ENCODE measurements at regions not wholly inside any gene's neighbourhood (a gene's known extent, or its start where the extent isn't known, plus 50 kb on each side); places are given as distances from the start of the nearest gene placed in this dataset.

DNA sequence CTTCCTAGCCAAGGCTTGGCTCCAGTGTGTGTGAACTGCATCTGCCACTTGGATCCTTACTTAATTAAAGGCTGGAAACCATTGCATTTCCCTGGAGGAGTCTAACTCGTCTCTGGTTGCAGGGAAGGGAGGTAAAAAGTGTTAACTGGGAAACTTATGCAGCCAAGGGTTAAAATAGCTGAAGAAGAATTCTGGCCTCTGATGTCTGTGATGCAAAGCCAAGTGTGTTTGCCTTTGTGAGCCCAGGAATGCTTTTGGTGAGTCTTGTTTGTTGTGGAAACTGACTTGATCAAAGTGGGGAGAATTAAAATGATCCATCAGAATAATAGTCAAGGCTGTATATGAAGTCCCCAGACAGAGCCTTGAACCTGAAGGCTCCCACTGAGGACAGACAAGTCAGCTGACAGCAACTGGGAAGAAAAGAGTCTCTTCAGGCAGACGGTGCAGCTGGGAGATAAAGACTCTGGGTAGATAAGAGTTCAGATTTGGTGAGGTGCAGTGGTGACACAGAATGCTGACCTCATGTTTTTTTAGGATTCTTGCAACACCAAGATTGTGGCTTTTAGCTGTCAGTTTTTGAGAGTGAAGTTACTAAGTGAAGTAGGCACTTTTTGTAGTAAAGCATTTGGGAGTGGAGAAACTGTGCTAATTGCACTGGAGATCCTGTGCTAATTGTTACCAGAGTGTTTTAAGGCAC is 59.5 kb upstream of the WLS start:
- DNase-seq: peak; percentile 86

DNA sequence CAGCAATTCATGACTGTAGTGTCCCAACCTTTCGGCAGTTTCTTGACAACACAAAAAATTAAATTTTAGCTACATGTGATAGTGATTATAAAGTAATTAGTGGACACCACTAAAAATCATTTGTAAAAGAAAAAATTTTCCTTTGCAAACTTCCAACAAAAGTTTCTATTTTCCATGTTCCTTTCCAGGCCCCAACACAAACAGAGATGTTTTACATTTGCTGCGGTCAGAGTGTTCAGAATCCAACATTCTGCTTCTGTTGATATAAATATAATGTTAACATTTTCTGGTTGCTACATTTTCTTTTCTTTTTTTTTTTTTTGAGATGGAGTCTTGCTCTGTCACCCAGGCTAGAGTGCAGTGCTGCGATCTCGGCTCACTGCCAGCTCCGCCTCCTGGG is 54.9 kb upstream of the WLS start:
- no peak for DNase-seq

DNA sequence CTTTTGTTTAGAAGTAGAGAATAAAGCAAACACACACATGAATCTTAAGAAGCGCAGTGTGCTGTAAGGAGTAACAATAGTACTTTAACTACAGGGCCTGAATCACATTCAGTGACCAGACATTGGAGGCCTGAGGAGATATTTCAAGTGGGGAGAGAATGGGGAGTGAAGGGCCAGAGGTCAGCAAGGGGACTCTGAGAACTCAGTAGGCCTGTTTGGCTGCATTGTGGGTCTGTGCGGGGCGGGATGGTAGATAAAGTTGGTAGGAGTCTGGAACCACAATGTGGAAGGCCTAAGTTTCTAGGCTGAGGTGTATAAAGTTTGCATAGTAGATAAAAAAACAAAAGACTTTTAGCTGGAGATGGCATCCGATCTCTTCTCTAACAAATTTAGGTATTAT is 52.7 kb upstream of the WLS start:
- no peak for DNase-seq

DNA sequence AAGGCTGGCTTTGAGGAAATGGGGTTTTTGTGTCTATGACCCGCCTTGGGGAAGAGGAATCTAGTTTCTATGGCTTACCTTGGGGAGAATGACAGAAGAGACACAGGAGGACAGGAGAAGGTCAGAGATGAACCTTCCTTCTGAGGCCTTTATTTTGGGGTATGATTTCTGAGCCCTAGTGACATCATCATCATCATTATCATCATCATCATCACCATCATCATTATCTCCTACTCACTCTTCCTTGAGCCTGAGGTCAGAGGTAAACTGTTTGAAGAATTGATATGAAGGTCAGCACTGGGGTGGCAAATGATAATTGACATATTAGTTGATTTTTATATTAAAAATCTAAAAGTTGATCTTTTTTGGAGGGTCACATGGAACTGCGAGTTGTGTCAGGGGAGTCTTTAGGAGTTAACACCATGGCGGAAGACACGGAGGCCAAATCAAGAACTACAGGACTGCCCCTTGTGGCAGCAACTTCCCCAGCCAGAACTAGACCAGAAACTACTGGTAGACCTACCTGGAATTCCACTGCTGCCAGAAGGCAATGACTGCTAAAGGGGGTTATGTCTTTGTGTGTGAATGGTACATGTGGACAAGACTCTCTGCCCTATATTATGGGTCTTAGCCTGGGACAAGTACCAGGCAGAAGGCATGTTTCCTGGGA is 49.8 kb upstream of the WLS start:
- no peak for DNase-seq
